ENCODE measurements at regions not wholly inside any gene's neighbourhood (a gene's known extent, or its start where the extent isn't known, plus 50 kb on each side); places are given as distances from the start of the nearest gene placed in this dataset.

DNA sequence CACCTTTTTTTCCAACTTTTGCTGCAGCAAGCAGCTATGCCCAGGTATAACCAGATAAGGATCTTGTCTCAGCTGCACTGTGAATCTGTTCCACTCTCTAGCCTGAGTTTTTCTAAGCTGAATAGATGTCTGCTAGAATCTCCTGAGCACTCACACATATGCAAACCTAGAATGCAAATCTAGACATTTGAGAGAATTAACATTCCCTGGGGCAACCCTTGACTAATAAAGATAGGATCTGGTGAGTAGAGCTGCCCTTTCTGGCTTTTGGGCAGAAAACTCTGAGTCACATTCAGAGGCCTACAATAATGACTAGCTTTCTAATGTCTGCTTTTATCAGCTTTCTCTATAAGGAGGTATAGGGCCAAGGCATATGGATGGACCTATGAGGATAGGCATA lies 61.4 kb upstream of the BARHL2 start:
- DNase-seq: no peak

DNA sequence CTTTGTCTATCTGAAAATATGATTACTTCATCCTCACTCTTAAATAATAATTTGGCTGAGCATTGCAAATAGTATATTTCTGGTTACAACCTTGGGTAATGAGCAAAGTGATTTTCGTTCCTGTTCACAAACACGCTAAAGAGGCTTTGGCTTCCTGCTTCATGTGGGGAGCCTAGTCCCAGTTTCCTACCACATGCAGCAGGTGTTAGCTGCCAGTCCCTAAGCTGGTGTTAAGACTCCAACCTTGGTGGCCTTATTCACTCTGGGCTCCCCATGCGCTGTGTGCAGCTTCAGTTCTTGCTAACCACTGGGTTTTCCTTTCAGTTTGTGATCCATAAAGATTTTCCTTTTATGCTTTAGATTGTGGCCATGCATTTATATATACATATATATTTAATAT lies 56.7 kb upstream of the BARHL2 start:
- DNase-seq: no peak

DNA sequence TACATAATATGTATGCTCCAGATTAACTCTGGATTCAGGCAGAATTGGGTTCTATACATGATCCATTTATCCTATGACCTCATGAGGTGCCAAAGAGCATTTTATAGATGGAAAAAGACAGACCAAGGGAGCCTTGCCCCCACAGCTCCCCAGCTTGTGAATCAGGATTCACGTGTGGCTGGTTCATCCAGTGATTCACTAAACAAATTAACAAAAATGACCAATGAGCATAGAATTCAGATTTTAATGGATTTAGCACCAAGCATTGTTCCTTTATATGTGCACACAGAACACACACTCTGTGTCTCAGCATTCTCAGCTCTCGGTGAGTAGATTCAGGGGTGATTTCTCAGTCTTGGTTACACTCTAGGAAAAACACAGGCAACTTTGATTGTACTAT lies 51.7 kb upstream of the BARHL2 start:
- DNase-seq: no peak

DNA sequence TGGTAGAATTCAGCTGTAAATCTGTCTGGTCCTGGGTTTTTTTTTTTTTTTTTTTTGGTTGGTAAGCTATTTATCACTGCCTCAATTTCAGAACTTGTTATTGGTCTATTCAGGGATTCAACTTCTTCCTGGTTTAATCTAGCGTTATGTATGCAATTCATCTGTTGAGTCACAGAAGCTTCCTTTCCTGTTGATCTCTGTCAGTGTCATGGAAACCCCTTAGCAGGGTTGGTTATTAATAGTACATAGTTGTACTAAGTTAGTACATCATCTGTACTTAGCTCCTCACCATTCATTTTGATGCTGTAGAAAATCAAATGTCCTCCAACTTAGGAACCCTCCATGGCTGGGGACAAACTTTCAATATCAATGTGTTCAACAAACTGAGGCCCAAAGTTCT lies 51.0 kb upstream of the BARHL2 start:
- no peak for DNase-seq
